ENCODE measurements at regions not wholly inside any gene's neighbourhood (a gene's known extent, or its start where the extent isn't known, plus 50 kb on each side); places are given as distances from the start of the nearest gene placed in this dataset.

DNA sequence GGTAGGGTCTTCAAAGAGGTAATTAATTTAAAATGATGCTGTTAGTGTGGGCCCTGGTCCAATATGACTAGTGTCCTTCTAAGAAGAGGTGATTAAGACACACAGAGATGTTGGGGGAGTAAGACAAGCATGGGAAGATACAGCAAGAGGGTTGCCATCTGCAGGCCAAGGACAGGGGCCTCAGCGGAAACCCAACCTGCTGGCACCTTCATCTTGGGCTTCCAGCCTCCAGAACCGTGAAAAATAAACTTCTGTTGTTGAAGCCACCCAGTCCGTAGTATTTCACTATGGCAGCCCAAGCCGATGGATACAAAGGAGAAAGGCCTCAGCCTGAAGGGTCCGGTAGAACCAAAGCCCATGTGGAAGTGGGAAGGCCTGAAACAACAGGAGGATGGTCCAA, 161.7 kb upstream of the UBE2E1 start:
- no peak for FAIRE-seq
- DNase-seq (ENCODE audit: low spot score), result no peak

DNA sequence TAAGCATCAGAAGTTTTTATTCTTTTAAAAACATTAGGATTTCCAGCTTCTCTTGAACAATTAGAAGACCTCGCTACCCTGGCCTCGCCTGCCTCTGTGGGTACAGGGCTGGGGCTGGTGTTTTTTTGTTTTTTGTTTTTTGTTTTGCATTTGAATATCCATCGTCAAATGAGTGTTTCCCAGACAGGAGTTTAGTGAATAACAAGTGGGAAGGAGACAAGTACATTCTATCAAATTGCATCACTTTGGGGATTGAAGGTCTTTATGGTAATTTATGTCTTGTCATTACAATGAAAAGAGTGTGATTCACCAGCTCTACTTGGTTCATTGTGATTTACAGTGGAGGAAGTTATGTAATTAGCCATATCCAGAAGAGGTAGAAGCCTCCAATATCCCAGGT, 161.1 kb upstream of the UBE2E1 start:
- FAIRE-seq (no peak), DNase-seq (ENCODE audit: low spot score) (no peak)

DNA sequence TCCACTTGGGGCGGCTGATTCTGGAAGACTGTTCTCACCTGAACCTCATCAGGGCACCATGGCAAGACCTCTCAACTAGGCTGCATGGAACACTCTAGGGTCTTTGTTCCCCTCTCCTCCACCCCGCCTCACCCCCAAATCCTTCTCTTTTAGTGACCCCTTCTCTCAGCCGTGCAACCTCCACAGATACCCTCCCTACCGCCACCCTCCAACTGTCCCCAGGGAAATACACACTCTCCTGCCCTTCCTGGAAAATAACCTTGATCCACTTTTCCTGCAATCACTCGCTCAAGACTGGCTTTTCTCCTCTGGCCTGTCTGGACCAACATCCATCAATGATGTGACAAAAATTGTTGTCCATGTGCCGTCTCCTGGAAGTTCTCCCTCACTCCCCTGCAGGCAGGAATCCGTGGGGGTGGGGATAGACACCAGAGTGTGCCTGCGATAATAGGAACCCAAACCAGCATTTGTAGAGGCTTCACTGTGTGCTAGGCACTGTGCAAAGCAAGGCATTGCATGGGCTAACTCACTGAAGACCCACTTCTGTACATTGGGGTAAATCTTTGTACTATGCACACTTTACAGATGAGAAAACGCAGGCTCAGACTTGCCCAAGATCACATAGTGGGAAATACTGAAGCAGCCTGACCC, 160.1 kb upstream of the UBE2E1 start:
- DNase-seq (ENCODE audit: low spot score), result no peak
- no peak for FAIRE-seq

DNA sequence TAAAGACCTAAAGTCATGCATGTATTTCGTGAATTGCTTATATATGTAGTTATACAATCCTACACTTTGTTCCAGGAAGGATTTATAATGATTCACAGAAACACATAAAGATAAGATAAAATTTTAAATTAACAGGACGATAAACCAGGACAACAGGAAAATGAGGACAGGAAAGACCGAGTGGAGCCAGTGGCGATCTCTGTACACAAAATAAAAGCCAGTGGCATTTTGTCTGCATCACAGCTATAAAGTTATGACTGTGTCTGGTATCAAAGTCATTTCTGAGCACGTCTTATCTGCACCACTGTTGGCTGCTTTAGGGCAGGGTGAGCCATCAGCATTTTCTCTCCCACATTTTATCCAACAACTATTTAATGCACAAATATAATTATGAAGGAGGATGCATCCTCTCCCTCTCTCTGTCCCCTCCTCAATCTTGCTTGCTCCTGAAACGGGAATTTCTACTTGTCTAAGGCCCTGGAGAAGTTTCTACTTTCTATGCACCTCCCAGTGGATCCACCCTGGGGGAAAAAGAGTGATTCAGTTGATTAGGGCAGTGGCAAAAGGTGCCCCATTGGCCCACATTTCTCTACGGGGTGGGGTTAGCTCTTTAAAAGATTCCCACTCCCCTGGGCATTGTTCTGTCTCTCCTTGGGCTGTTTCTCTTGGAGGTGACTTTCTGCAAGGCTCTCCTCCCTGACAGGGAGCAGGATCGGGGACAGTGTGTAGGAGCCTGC, 159.4 kb upstream of the UBE2E1 start:
- DNase-seq (ENCODE audit: low spot score), result no peak
- FAIRE-seq, result no peak

DNA sequence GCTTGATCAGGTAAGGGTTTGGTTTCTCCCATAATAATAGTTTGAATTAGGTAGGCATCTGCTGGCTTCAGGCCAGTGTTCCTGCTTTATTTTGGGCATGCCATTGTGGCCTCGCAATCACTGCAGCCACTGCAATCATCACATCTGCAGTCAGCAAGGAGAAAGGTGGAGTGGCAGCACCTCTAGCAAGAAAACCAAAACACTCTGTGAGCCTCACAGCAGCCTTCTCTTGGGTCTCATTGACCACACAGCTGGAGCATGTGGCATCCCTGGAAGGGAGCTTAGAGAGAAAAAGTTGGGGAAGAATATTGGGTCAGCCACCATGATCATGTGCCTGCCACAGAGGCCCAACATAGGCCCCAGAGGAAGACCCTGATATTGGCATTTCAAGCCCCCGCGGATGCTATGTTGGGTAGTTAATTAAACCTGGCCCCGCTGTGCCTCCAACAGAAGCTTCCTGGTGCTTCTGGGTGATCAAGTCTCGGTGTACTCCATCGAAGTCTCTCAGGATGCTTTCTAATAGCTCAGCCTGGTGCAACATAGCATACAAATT, 158.0 kb upstream of the UBE2E1 start:
- DNase-seq (ENCODE audit: low spot score) (no peak), FAIRE-seq (no peak)

DNA sequence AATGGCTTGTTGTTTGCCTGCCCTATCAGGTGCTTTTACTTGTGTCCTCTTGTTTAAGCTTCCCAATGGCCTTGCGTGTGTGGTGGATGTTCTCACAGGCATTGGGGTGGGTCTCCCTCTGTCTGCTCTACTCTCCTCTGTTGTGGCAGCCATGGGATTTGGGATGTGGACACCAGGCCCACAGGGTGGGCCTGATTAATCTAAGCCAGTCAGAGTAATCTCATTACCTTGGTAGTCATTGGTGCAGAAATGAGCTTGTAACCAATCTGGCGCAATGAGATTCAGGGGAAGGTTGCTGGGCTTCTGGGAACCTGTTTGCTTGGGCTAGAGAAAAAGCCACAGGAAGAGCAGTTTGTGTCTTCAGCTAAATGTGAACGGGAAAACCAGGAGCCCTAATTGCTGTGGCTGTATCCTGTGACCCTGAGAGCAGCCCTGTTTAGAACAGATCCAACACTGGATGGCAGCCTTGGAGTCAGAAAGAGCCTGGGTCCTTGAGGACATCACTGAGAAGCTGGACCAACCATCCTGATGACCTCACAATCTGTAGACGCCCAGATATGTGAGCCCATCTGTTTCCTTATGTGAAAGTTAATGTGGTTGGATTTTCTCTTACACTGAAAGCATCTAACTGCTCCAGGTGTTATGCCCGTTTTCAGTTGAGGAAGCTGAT, 157.3 kb upstream of the UBE2E1 start:
- DNase-seq (ENCODE audit: low spot score), result no peak
- no peak for FAIRE-seq

DNA sequence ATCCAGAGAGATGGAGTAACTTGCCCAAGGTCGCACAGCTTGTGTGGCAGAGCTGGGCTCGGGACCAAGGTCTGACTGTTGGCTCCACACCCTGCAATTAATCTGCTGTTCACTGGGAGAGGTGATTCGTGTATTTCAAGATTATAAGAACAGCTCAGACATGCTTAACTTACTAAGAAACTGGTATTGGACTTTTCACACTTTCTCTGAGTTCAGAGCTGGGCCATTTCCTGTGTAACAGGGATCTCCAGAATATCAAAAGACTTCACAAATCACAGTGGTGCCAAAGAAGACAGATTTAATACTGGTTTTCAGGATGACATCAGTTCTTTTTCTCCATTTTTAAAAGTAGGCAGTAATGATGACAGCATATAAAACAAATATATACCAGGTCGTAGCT, 156.8 kb upstream of the UBE2E1 start:
- DNase-seq (ENCODE audit: low spot score) (no peak), FAIRE-seq (no peak)

DNA sequence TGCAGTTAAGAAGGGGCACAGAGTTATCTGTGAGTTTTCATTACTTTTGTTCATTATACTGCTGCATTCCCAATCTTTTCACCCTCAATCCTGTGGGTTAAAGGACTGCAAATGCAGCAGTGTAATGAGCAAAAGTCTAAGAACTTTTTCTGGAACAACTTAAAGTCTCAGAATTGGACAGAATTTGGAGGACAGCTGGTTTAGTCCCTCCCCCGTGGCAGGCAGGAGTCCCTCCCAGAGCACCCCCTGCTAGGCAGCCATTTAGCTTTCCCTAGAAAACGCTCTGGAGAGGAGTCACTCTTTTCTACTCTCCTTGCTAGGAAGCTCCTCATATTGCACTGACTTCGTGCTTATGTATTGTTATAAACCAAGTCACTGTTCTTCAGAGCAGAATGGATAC, 156.3 kb upstream of the UBE2E1 start:
- no peak for DNase-seq (ENCODE audit: low spot score)
- FAIRE-seq, result no peak

DNA sequence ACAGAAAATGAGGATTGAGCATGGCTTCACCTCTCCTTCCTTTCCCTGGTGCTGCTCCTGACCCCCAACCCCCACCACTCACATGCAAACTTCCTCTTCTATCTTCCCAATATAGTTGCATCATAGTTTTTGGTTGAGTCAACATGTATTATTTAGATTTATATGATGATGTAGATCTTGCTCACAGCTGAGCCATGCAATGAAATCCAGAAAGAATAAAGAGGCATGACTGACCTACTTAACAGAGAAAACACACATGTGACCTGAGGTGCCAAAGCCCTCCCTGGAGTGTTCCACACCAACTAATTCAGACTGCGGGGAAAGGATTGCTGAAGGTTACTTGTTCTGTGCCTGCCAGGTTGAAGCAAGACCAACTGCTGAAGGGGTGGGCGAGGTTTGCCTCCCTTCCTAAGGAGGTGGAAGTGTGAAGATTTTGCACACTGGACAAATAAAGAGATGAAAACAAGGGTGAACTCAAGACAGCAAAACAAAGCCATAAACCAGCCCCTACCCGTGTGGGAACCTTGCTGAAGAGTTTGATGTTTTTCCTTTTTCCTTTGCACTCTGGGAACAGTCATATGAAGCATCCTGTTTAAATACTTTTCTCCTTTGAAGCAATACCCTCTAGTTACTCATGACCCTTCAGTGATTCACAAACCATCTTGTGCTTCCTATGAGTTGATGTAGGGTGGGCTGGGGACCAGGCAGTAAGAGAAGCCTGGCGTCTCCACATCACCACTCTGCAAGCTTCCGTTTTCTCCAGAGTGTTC, 155.2 kb upstream of the UBE2E1 start:
- DNase-seq (ENCODE audit: low spot score) (peak; percentile 33), FAIRE-seq (no peak)

DNA sequence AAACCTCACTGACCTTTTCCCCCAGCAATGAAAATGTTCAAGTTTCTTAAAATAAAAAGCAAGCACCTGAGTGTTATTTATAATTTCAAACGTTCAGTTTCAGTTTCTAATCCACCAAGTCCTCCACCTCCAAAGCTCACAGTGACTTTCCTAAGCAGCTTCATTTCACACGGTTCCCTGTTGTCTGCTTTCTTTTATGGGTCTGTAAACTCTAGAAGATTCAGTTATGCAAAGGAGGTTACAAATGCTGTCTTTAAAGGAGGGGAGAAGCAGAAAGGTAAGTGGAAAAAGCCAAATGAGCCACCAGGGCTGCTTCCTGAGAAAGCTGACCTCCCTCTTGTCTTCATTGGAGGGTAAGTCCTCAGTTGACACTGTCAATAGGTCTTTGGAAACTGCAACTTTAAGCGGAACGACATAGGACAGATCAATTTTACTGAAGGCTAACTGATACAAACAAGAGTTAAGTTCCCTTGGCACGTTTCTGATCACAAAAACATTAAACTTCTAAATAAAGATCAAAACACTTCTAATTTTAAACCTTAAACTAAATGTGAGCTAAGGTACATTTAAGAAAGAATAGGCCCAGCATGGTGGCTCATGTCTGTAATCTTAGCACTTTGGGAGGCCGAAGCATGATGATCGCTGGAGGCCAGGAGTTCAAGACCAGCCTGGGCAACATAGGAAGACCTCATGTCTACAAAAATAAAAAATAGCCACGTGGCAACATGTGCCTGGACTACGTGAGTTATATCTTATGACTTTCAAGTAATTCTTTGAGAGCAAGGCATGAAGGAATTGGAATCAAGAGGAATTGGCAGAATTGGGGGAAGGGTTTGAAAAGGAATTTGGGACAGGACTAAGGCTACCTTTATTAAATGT, 151.9 kb upstream of the UBE2E1 start:
- FAIRE-seq (no peak), DNase-seq (ENCODE audit: low spot score) (no peak)

DNA sequence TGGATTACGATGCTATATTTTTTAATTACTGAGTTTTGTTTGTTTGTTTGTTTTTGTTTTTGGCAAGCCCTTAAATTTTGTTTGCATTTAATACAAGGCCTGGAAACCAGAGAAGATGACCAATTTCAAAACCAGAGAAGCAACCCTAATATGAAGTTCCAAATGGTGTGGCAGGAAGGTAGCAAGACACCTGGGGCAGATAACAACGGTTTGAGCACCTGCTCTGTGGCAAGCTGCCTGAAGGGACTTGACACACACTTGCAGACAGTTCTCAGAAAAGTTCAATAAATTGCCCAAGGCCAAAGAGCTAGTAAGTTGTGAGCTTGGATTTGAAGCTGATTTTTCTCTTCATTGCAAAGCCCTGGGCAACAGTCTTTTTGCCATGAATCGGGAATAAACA, 151.2 kb upstream of the UBE2E1 start:
- FAIRE-seq, result no peak
- no peak for DNase-seq (ENCODE audit: low spot score)

DNA sequence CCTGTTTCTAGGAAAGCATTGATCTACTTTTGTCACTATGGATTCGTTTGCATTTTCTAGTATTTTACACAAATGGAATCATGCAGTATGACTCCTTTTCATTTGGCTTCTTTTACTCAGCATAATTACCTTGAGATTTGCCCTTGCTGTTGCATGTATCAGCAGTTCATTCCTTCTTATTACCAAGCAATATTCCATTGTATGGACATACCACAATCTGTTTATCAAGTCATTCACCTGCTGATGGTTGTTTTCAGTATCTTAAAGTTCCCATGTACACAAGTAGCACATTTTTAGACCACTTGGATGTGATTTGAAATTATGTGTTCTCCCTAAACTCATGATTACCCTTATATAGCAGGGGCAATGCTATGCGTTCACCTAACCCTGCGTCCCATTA, 150.0 kb upstream of the UBE2E1 start:
- DNase-seq (ENCODE audit: low spot score) (no peak), FAIRE-seq (no peak)

DNA sequence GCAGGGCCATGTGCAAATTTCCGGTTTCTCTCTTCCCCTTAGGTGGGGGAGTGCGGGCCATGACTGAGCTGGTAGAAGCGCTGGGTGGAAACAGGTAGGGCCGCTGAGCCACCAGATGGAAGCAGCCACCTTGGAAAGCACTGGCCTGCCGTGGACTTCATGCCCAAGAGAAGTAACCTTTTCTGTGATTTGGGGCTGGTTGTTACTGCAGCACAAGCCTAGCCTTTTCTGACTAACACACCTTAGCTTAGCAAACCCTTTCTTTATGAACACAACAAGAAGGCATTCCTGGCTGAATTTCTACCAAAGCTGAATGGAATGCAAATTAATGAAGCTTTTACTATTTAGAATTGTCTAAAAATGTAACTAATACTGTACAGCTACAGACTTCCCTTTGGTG, 149.6 kb upstream of the UBE2E1 start:
- no peak for FAIRE-seq
- no peak for DNase-seq (ENCODE audit: low spot score)

DNA sequence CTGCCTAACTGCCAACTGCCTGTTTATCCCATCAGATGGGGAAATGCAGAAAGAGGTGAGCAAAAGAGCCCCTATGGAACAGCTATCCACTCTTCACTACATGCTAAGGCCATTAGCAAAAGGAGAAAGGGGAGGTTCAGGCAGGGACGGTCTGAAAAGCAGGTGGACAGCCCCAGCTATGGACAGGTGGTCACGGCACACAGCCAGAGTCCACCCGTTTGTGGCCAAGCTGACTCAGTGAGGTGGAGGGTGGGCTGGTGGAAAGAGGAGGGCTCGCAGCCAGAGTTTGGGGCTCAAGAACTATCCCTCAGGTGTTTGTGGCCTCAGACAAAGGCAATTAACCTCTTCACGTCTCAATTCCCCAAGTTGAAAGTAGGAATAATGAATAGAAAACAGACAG, 148.9 kb upstream of the UBE2E1 start:
- FAIRE-seq (no peak), DNase-seq (ENCODE audit: low spot score) (no peak)

DNA sequence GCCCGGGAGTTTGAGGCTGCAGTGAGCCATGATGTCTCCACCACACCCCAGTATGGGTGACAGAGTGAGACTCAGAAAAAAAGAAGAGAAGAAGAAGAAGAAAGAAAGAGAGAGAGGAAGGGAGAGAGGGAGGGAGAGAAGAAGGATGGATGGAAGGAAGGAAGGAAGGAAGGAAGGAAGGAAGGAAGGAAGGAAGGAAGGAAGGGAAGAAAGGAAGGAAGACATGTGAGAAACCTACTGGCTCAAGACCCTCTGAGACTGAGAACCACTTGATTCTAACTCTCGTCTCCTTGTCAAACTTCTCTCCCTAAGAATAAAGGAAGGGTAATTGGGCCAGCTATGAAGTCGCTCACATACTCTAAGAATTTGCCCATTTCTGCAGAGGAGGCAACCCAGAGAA, 148.1 kb upstream of the UBE2E1 start:
- no peak for FAIRE-seq
- no peak for DNase-seq (ENCODE audit: low spot score)

DNA sequence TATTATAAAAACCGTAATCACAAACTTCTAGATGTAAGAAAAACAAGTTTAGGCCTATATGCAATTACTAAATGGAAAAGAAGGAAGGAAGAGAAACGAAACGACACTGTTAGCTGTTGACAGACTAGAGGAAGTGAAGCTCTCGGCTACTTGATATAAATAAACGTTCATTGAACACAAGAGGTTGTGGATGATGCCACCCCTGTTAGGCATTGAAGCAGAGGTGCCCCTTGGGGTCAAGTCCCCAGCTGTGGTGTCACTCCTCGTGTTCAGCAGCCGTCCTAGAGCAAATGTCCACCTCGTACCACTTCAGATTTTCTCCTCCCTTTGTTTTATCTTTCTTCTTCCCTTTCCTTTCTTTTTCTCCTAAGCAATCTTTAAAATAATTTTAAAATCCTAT, 146.5 kb upstream of the UBE2E1 start:
- DNase-seq (ENCODE audit: low spot score) (no peak), FAIRE-seq (no peak)

DNA sequence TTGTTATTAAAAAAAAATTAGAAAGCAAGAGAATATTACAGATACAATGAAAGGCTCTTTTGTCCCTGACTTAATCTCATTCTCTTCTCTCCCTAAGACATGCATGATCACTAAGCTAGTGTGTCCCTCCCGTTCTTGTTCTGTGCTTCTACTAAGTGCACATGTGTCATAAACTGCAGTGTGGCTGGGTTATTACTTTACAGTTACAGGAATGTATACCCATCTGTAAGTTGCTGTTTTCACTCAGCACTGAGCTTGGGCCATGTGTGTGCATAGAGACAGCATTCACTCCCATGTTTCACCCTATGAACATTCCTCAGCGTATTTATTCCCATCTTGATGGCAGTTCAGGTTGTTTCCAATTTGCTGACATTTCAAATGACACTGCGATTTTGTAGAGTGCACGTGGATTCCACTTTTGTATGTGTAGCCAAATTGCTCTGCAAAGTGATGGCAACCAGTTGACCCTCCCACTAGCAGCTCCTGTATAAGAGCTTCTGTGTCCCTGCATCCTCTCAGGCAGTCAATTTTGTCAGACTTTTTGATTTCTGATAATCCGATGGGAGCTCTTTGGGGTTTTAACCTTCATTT, 145.8 kb upstream of the UBE2E1 start:
- FAIRE-seq (no peak), DNase-seq (ENCODE audit: low spot score) (no peak)

DNA sequence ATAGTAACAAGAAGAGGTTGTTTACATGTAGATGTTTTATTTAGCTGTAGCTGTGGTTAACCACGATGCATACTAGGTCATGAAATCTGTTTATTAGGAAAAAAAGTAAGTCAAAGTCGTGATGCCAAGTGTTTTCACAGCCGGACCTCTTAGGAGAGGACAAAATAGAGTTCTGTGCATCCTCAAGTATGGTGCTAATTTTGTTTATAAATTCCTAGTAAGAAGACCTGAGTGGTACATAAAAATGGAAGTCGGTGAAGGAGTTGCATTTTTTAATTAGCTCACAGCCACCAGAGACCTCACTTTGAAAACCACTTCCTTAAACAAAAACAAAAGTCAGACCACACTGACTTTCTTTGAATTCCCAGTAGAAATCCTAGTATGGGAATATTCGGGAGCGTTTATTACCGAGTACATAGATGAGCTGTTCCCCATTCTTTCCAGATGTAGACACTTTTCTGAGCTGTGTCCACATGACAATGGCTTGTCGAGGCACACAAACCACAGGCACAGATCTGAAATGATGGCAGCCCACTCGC, 143.6 kb upstream of the UBE2E1 start:
- no peak for DNase-seq (ENCODE audit: low spot score)
- FAIRE-seq, result no peak

DNA sequence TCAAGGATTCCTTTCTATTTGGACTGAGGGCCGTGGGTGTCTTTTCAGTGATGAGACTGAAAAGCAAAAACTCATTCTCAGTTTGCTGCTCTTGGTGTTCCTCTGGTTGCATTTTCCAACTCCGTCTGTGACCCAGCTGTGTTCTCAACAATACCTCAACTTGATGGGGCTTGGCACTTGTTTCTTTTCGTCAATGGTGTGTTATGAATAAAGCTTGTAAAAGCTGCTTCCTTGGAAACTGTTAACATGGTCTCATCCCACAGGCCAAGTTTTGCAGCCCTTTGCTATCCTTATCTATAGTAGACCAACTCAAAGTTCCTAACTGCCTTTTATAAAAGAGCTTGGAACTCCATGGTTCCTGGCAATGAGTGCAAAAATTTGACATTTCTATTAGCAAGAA, 142.5 kb upstream of the UBE2E1 start:
- DNase-seq (ENCODE audit: low spot score), result no peak
- no peak for FAIRE-seq

DNA sequence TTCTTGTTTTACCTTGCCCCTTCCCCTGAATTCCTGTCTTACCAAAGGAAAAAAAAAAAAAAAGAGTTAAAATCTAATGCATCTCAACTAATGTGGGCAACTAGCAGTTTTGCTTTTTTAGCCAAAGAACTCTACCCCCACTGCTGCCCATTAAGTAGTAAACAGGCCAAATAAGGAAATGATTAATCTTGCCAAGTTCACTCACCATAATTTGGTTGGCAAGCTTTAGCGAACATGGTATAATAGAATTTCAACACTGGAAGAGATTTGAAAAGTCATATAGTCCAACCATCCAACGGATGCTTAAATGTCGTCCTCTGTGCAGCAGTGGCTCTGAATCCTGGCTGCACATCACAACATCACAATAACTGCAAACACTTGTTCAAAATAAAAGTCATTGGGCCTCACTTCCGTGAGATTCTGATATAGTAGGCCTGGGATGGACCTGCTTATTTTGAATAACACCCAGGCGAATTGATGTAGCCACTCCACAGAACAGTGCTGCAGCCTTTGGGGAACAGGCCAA, 142.0 kb upstream of the UBE2E1 start:
- DNase-seq (ENCODE audit: low spot score), result no peak
- no peak for FAIRE-seq
